K562 (cell line): ENCODE measurements at regions not wholly inside any gene's neighbourhood (a gene's known extent, or its start where the extent isn't known, plus 50 kb on each side); places are given as distances from the start of the nearest gene placed in this dataset.

Experiments used
- ASH1L ChIP-seq: fragments of 450-650 bp; IDR thresholded peaks from 2 replicates; pipeline ENCODE4 v1.6.1; 2018; ENCODE audit warnings: borderline replicate concordance, mild to moderate bottlenecking, low read depth; ENCODE audit not compliant: partially characterized antibody
- GABPB1 ChIP-seq: sonication (generic); formaldehyde crosslinking; IDR thresholded peaks from 2 replicates; pipeline ENCODE4 v1.8.0; 2022; ENCODE audit warnings: mild to moderate bottlenecking, missing genetic modification reagents
- JUN ChIP-seq, 2 experiments: sonication (generic) in 1 of 2; formaldehyde crosslinking in 1 of 2; IDR thresholded peaks; 2 replicates each; pipeline versions ENCODE4 v1.6.1 to v1.8.0; 2012 to 2022; ENCODE audit warnings: borderline replicate concordance in 2 of 2, mild to moderate bottlenecking in 2 of 2, improper control_type of control experiment in 1 of 2, low read depth in 1 of 2, low read length in 1 of 2, missing genetic modification reagents in 1 of 2
- KDM1A ChIP-seq, 2 experiments: fragments of 450-650 bp; IDR thresholded peaks; 2 replicates each; pipeline ENCODE4 v1.6.1; 2016; ENCODE audit warnings: mild to moderate bottlenecking in 2 of 2
- MAX ChIP-seq: sonication (generic); formaldehyde crosslinking; IDR thresholded peaks from 2 replicates; pipeline ENCODE4 v1.9.0; 2022; ENCODE audit warnings: mild to moderate bottlenecking, missing genetic modification reagents
- MEIS2 ChIP-seq: fragments of 450-650 bp; IDR thresholded peaks from 2 replicates; pipeline ENCODE4 v1.6.1; 2014; ENCODE audit warnings: mild to moderate bottlenecking; ENCODE audit not compliant: partially characterized antibody
- NBN ChIP-seq: fragments of 450-650 bp; IDR thresholded peaks from 2 replicates; pipeline ENCODE4 v1.6.1; 2016; ENCODE audit warnings: low read depth, mild to moderate bottlenecking
- NCOR1 ChIP-seq: fragments of 450-650 bp; IDR thresholded peaks from 2 replicates; pipeline ENCODE4 v1.6.1; 2016; ENCODE audit warnings: mild to moderate bottlenecking, moderate library complexity
- NFATC3 ChIP-seq: fragments of 450-650 bp; IDR thresholded peaks from 2 replicates; pipeline ENCODE4 v1.6.1; 2017; ENCODE audit warnings: mild to moderate bottlenecking
- NFE2 ChIP-seq: IDR thresholded peaks from 2 replicates; pipeline ENCODE4 v1.6.1; 2014; ENCODE audit warnings: antibody characterized with exemption, low read depth
- RNF2 ChIP-seq: sonication (generic); IDR thresholded peaks from 2 replicates; pipeline ENCODE4 v1.6.1; 2016
- SMC3 ChIP-seq: conservative IDR thresholded peaks from 2 replicates; pipeline ENCODE4 v1.6.1; 2011; ENCODE audit warnings: low read depth, low read length, improper control_type of control experiment; ENCODE audit not compliant: insufficient read depth
- TARDBP ChIP-seq: fragments of 450-650 bp; IDR thresholded peaks from 2 replicates; pipeline ENCODE4 v1.6.1; 2016
- TRIM28 ChIP-seq: fragments of 450-650 bp; IDR thresholded peaks from 2 replicates; pipeline ENCODE4 v1.6.1; 2017
- ZFX ChIP-seq: sonication (generic); formaldehyde crosslinking; IDR thresholded peaks from 2 replicates; pipeline ENCODE4 v1.8.0; 2022; ENCODE audit warnings: mild to moderate bottlenecking, missing genetic modification reagents, moderate library complexity
- ZNF232 ChIP-seq: sonication (generic); formaldehyde crosslinking; IDR thresholded peaks from 2 replicates; pipeline ENCODE4 v1.8.0; 2022; ENCODE audit warnings: mild to moderate bottlenecking, missing genetic modification reagents
- ZNF318 ChIP-seq, 2 experiments: fragments of 450-650 bp; IDR thresholded peaks; 2 replicates each; pipeline ENCODE4 v1.6.1; 2016; ENCODE audit warnings: mild to moderate bottlenecking in 2 of 2, borderline replicate concordance in 1 of 2, low read depth in 1 of 2, moderate library complexity in 1 of 2
- ZNF354B ChIP-seq: fragments of 250-450 bp; sonication (Bioruptor Pico); IDR thresholded peaks from 2 replicates; pipeline ENCODE4 v1.4.0; 2020
- ZNF507 ChIP-seq: conservative IDR thresholded peaks from 2 replicates; pipeline ENCODE4 v1.6.1; 2017; ENCODE audit warnings: missing genetic modification characterization, missing compliant biosample characterization
- ZNF79 ChIP-seq: fragments of 250-450 bp; sonication (Bioruptor Pico); IDR thresholded peaks from 2 replicates; pipeline ENCODE4 v1.4.0; 2020; ENCODE audit warnings: low read depth, mild to moderate bottlenecking, moderate library complexity
- TF ChIP-seq, protein P1 (sequence below): fragments of 450-650 bp; formaldehyde crosslinking; conservative IDR thresholded peaks from 2 replicates; pipeline ENCODE4 v1.4.0; 2022; ENCODE audit warnings: mild to moderate bottlenecking, missing genetic modification characterization

DNA sequence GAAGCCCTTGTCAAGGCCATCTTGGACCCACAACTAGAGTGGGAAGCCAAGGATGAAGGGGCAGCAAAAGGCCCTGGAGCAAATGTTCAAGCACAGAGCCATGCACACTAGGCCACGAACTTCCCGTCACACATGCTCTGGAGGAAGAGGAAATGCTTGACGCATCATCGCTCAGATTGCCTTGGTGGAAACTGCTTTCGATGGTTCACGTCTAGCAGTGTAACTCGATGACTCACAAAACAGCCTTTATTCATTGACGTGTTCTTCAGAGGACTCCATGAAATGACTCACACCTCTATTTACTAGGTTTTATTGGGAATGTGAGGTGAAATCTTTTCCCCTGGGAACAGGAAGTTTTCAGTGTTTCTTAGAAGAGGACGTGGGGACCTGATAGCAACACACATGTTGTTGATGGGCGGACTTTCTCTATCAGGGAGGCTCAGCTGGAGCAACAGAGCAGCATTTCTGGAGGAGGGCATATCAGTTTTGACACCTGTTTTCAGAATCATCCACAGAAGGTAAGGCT is 79.8 kb upstream of the FLT1 start (continued):
- peak; percentile 80; the same call in 1 of the 2 replicates for TF ChIP-seq NBN
- TF ChIP-seq ZNF79, result no peak
- TF ChIP-seq TRIM28, result 0 out of 2 replicates have a peak, but pooled peaks have one; percentile 15
- TF ChIP-seq MAX (CRISPR knock-in tag), result peak; percentile 57; the same call in 1 of the 2 replicates
- TF ChIP-seq ZNF232 (CRISPR knock-in tag), result no peak
- TF ChIP-seq RNF2, result peak; percentile 21; the same call in 1 of the 2 replicates
- no peak for TF ChIP-seq SMC3
- TF ChIP-seq ZFX (CRISPR knock-in tag), result peak; percentile 54; the same call in 1 of the 2 replicates
- peak; percentile 97 for TF ChIP-seq NCOR1
- no peak for TF ChIP-seq GABPB1 (CRISPR knock-in tag)
- peak; percentile 57; the same call in 1 of the 2 replicates for TF ChIP-seq NFATC3
- no peak for TF ChIP-seq TARDBP
- no peak for TF ChIP-seq ASH1L
- peak in 1 of 2 experiments; percentile 79; a peak in 2 of 4 replicates for TF ChIP-seq ZNF318 (IDR thresholded peaks at IDR 0.05; ENCODE audit: borderline replicate concordance in 1 of 2, low read depth in 1 of 2)
- TF ChIP-seq MEIS2, result peak; percentile 56
- peak; percentile 85 to 88 for TF ChIP-seq KDM1A (IDR thresholded peaks at IDR 0.05)
- TF ChIP-seq, protein P1, sequence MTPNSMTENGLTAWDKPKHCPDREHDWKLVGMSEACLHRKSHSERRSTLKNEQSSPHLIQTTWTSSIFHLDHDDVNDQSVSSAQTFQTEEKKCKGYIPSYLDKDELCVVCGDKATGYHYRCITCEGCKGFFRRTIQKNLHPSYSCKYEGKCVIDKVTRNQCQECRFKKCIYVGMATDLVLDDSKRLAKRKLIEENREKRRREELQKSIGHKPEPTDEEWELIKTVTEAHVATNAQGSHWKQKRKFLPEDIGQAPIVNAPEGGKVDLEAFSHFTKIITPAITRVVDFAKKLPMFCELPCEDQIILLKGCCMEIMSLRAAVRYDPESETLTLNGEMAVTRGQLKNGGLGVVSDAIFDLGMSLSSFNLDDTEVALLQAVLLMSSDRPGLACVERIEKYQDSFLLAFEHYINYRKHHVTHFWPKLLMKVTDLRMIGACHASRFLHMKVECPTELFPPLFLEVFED (CRISPR knock-in tag), result no peak
- no peak for TF ChIP-seq ZNF354B (CRISPR knock-in tag)
- TF ChIP-seq JUN (IDR thresholded peaks at IDR 0.05; ENCODE audit: borderline replicate concordance, low read depth, low read length), result peak; percentile 87
- TF ChIP-seq JUN (CRISPR knock-in tag; IDR thresholded peaks at IDR 0.05; ENCODE audit: borderline replicate concordance), result no peak
- TF ChIP-seq ZNF507 (tag), result no peak
- TF ChIP-seq NFE2, result 0 out of 2 replicates have a peak, but pooled peaks have one; percentile 6
